HepG2 (cell line): ENCODE measurements at regions not wholly inside any gene's neighbourhood (a gene's known extent, or its start where the extent isn't known, plus 50 kb on each side); places are given as distances from the start of the nearest gene placed in this dataset.

Experiments used
- ATAC-seq: fragments of 200-7000 bp; cut with Tn5 transposase; 3 replicates; pipeline ENCODE4 v1.9.1; 2020; ENCODE audit warnings: mild to moderate bottlenecking, moderate library complexity
- BruUV-seq: library from RNA; stranded (reverse); fragments of 400-500 nt; replicated peaks from 2 replicates; lab custom pipeline; 2021; lab: Mats Ljungman, UMichigan
- CTCF ChIA-PET: fragments of 300-600 bp; formaldehyde crosslinking; extraction: SDS; loops from one replicate; lab custom pipeline; 2021; ENCODE audit warnings: low total read pairs, inconsistent platforms, low intra/inter-chr PET ratio; lab: Yijun Ruan, JAX
- POLR2A ChIA-PET: fragments of 350-600 bp; sonication (Branson Sonifier 250); formaldehyde crosslinking; loops from one replicate; lab custom pipeline; 2020; ENCODE audit warnings: antibody characterized with exemption, inconsistent platforms; lab: Yijun Ruan, JAX
- DNase-seq: peaks from one replicate; pipeline ENCODE4 v3.0.0-alpha.2; 2015; ENCODE audit warnings: low spot score
- FAIRE-seq: peaks from 3 replicates; lab custom pipeline; 2011; peaks lifted over from hg19 to GRCh38; lab: Jason Lieb, UNC
- H2AFZ ChIP-seq: one replicate; pipeline ENCODE4 v1.6.1; 2011; ENCODE audit warnings: low read length, inconsistent platforms
- H3K27ac ChIP-seq: fragments of 300-600 bp; 3 replicates; pipeline ENCODE4 v1.8.0; 2011; ENCODE audit warnings: mixed run types, mild to moderate bottlenecking, mixed read lengths, low read length, inconsistent platforms; ENCODE audit not compliant: insufficient read depth; ENCODE audit errors: extremely low read length
- H3K27me3 ChIP-seq, 2 experiments: fragments of 200-600 bp in 1 of 2; 2 replicates in 1 of 2; 3 replicates in 1 of 2; pipeline versions ENCODE4 v1.6.0 to v1.8.0; 2011; ENCODE audit warnings: low read length in 2 of 2, mild to moderate bottlenecking in 2 of 2, moderate library complexity in 2 of 2, inconsistent platforms in 1 of 2; ENCODE audit not compliant: insufficient read depth in 2 of 2, control insufficient read depth in 1 of 2
- H3K36me3 ChIP-seq, 2 experiments: fragments of 200-600 bp in 1 of 2; replicated peaks in 1 of 2; 2 replicates in 1 of 2; 3 replicates in 1 of 2; pipeline versions ENCODE4 v1.5.1 to v1.8.0; 2011; ENCODE audit warnings: low read length in 2 of 2, inconsistent platforms in 1 of 2; ENCODE audit not compliant: insufficient read depth in 2 of 2, control insufficient read depth in 1 of 2
- H3K4me1 ChIP-seq: 2 replicates; pipeline ENCODE4 v1.5.1; 2012; ENCODE audit warnings: low read length, inconsistent platforms; ENCODE audit not compliant: insufficient read depth
- H3K4me2 ChIP-seq: 2 replicates; pipeline ENCODE4 v1.6.0; 2011; ENCODE audit warnings: low read depth, low read length, inconsistent platforms
- H3K4me3 ChIP-seq, 3 experiments: fragments of 200-600 bp in 1 of 3; sonication (generic), shearing (Covaris generic) in 1 of 3; replicated peaks in 1 of 3; 2 replicates each; pipeline ENCODE4 v1.5.1; 2011 to 2016; ENCODE audit warnings: low read length in 3 of 3, inconsistent platforms in 2 of 3, low read depth in 2 of 3, mild to moderate bottlenecking in 2 of 3, control low read depth in 1 of 3, mixed read lengths in 1 of 3; ENCODE audit not compliant: insufficient read depth in 1 of 3
- H3K79me2 ChIP-seq: one replicate; pipeline ENCODE4 v1.6.1; 2011; ENCODE audit warnings: low read length, inconsistent platforms; ENCODE audit not compliant: insufficient read depth
- H3K9ac ChIP-seq: 2 replicates; pipeline ENCODE4 v1.6.0; 2011; ENCODE audit warnings: mild to moderate bottlenecking, low read depth, low read length, inconsistent platforms; ENCODE audit not compliant: insufficient read depth
- H3K9me3 ChIP-seq: 2 replicates; pipeline ENCODE4 v1.5.1; 2012; ENCODE audit warnings: mild to moderate bottlenecking, low read length
- H4K20me1 ChIP-seq: 2 replicates; pipeline ENCODE4 v1.6.0; 2011; ENCODE audit warnings: inconsistent platforms, mild to moderate bottlenecking, low read length, moderate library complexity; ENCODE audit not compliant: insufficient read depth
- CHCHD3 ChIP-seq: sonication (generic); formaldehyde crosslinking; IDR thresholded peaks from 2 replicates; pipeline ENCODE4 v1.8.0; 2022; ENCODE audit warnings: mild to moderate bottlenecking, missing genetic modification reagents, moderate library complexity
- ELF1 ChIP-seq: sonication (generic); formaldehyde crosslinking; IDR thresholded peaks from 2 replicates; pipeline ENCODE4 v1.4.0; 2020; ENCODE audit warnings: missing genetic modification reagents
- HMG20A ChIP-seq: IDR thresholded peaks from 2 replicates; pipeline ENCODE4 v1.6.1; 2016; ENCODE audit warnings: borderline replicate concordance
- KMT2B ChIP-seq: IDR thresholded peaks from 2 replicates; pipeline ENCODE4 v1.6.1; 2016; ENCODE audit warnings: missing genetic modification reagents, missing compliant biosample characterization
- MED1 ChIP-seq: sonication (generic); formaldehyde crosslinking; IDR thresholded peaks from 2 replicates; pipeline ENCODE4 v1.4.0; 2020; ENCODE audit warnings: missing genetic modification reagents
- MEIS1 ChIP-seq: sonication (generic); formaldehyde crosslinking; IDR thresholded peaks from 2 replicates; pipeline ENCODE4 v1.9.0; 2021; ENCODE audit warnings: mild to moderate bottlenecking, missing genetic modification reagents, moderate library complexity, borderline replicate concordance
- NBN ChIP-seq: fragments of 450-650 bp; conservative IDR thresholded peaks from 2 replicates; pipeline ENCODE4 v1.6.1; 2017
- NFE2L2 ChIP-seq: fragments of 150-350 bp; IDR thresholded peaks from 2 replicates; pipeline ENCODE4 v1.6.1; 2014; ENCODE audit warnings: low read length
- PHF20 ChIP-seq: sonication (generic); formaldehyde crosslinking; IDR thresholded peaks from 2 replicates; pipeline ENCODE4 v1.5.0; 2020; ENCODE audit warnings: mild to moderate bottlenecking, missing genetic modification reagents
- RNF2 ChIP-seq: fragments of 450-650 bp; conservative IDR thresholded peaks from 2 replicates; pipeline ENCODE4 v1.6.1; 2016; ENCODE audit warnings: low read depth
- ZFP36 ChIP-seq: fragments of 150-350 bp; IDR thresholded peaks from 2 replicates; pipeline ENCODE4 v1.6.1; 2018; ENCODE audit warnings: borderline replicate concordance, low read length, low read depth; ENCODE audit not compliant: partially characterized antibody
- ZFP41 ChIP-seq: sonication (generic); formaldehyde crosslinking; IDR thresholded peaks from 2 replicates; pipeline ENCODE4 v1.4.0; 2020; ENCODE audit warnings: mild to moderate bottlenecking, missing genetic modification reagents, borderline replicate concordance
- ZFP82 ChIP-seq: sonication (generic); formaldehyde crosslinking; IDR thresholded peaks from 2 replicates; pipeline ENCODE4 v1.5.1; 2020; ENCODE audit warnings: mild to moderate bottlenecking, missing genetic modification reagents, borderline replicate concordance
- ZNF205 ChIP-seq: IDR thresholded peaks from 2 replicates; pipeline ENCODE4 v1.6.1; 2018; ENCODE audit warnings: missing biosample characterization, missing genetic modification reagents
- ZNF605 ChIP-seq: sonication (generic); formaldehyde crosslinking; IDR thresholded peaks from 2 replicates; pipeline ENCODE4 v1.8.0; 2022; ENCODE audit warnings: mild to moderate bottlenecking, missing genetic modification reagents
- ZNF776 ChIP-seq: sonication (generic); formaldehyde crosslinking; IDR thresholded peaks from 2 replicates; pipeline ENCODE4 v1.4.0; 2020; ENCODE audit warnings: mild to moderate bottlenecking, missing genetic modification reagents
- ZSCAN20 ChIP-seq: sonication (generic); formaldehyde crosslinking; IDR thresholded peaks from 2 replicates; pipeline ENCODE4 v1.4.0; 2020; ENCODE audit warnings: missing genetic modification reagents, mild to moderate bottlenecking, borderline replicate concordance
- whole genome bisulfite sequencing: methylation state at CpG from one replicate; pipeline ENCODE4 v1.1.6; 2017; ENCODE audit warnings: low lambda C conversion rate; 5-methylcytosine and 5-hydroxymethylcytosine counted together
- in situ Hi-C: cut with HindIII; loops from 2 replicates; pipeline ENCODE4 v1.10.0; 2017; ENCODE audit warnings: low pct_unique_long_range_greater_than_20kb; ENCODE audit not compliant: extremely low pct_ligation_motif_present
- intact Hi-C: fragments of 100-400 bp; cut with micrococcal nuclease; formaldehyde crosslinking; loops from one replicate; pipeline ENCODE4 v1.10.0; 2022; ENCODE audit not compliant: unreplicated experiment
- TF ChIP-seq, protein P1 (sequence below): IDR thresholded peaks from 2 replicates; pipeline ENCODE4 v1.6.1; 2012; ENCODE audit warnings: inconsistent platforms
- TF ChIP-seq, protein P2 (sequence below): sonication (generic); formaldehyde crosslinking; IDR thresholded peaks from 2 replicates; pipeline ENCODE4 v1.8.1; 2023; ENCODE audit warnings: mild to moderate bottlenecking, moderate library complexity, missing genetic modification reagents
- TF ChIP-seq, protein P3 (sequence below): sonication (generic); formaldehyde crosslinking; IDR thresholded peaks from 2 replicates; pipeline ENCODE4 v1.4.0; 2020; ENCODE audit warnings: missing genetic modification reagents

DNA sequence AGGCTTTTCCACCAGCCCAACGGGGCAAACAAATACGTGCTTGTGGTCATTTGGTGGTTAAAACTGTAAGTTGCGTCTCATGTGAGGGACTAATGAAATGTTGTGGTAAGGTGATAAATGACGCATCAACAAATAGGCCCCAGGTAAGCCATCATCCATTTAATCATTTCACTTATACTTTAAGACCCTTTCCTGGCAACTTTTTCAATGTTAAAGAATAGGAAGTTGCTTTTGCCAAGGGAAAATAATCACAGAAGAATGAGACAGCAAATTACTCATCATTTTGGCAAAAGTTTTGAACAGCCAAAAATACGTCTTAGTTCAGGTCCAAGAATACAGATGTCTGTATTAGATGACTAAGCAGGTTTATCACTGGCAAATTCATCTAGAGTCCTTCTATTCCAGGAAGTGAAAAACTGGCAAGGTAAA lies 660.4 kb downstream of the SLITRK1 start:
- TF ChIP-seq CHCHD3 (no peak), KMT2B (no peak), ZSCAN20 (CRISPR knock-in tag) (no peak), PHF20 (CRISPR knock-in tag) (no peak), ZFP41 (CRISPR knock-in tag) (no peak), MED1 (no peak), ZFP82 (no peak), HMG20A (CRISPR knock-in tag) (no peak), RNF2 (no peak), ZNF776 (CRISPR knock-in tag) (no peak)
- DNase-seq (no peak), FAIRE-seq (no peak), ATAC-seq (no peak)
- Histone ChIP-seq H3K4me3 (no peak overlapping the region), H3K36me3 (no peaks in the 10 kb centered on the region), H4K20me1 (no peaks in the 10 kb centered on the region), H2AFZ (no peak overlapping the region), H3K79me2 (no peaks in the 10 kb centered on the region), H3K27ac (no peak overlapping the region), H3K4me1 (no peaks in the 10 kb centered on the region), H3K27me3 (no peaks in the 10 kb centered on the region), H3K9ac (no peak overlapping the region), H3K9me3 (peaks cover 48% of the 10 kb centered on the region), H3K4me2 (no peak overlapping the region)
- ChIA-PET CTCF (no interaction called here), POLR2A (no interaction called here)
- in situ Hi-C loops = no loop called here
- 13% methylated on average over 5 of the region's 5 CpGs for WGBS
- BruUV-seq = no TSS peak
- intact Hi-C loops = no loop called here

DNA sequence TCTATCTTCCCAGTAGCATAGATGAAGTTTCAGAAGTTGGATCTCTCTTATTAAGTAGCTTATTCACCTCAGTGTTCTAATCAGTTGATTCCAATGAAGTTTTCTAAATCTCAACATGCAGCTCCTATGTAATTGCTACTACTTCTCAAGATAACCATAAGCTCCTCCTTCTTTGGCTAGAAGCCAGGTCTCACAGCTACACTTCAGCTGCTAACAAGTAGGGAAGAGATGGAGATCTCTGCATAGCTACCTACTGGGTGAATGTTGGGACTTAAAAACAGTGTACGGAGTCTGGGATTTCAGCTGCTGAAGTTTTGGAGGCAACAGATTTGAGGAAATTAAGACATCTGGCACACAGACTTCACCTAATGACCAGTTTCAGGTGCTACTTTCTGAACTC lies 661.0 kb downstream of the SLITRK1 start:
- H3K4me3 ChIP-seq = no peak overlapping the region
- H3K27ac ChIP-seq = no peak overlapping the region
- H3K4me2 ChIP-seq = no peak overlapping the region
- H3K9me3 ChIP-seq = peaks cover 51% of the 10 kb centered on the region
- in situ Hi-C loops = no loop called here
- TF ChIP-seq, protein P1, sequence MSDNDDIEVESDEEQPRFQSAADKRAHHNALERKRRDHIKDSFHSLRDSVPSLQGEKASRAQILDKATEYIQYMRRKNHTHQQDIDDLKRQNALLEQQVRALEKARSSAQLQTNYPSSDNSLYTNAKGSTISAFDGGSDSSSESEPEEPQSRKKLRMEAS = no peak
- TF ChIP-seq, protein P2, sequence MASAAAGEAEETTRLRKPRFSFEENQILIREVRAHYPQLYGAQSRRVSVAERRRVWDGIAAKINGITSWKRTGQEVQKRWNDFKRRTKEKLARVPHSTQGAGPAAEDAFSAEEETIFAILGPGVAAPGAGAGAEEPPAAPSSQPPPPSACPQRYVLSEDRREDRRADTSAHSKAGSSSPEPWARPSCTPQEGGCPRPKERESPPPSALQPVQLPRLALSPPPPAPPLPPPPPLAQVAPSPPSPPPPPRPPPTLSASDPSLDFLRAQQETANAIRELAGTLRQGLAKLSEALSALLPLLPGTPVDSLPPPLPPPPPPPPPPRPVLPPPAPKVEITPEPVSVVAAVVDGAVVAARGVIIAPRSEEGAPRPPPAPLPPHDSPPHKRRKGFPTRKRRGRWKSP (CRISPR knock-in tag) = no peak
- no peak for TF ChIP-seq MEIS1 (CRISPR knock-in tag)
- TF ChIP-seq, protein P3, sequence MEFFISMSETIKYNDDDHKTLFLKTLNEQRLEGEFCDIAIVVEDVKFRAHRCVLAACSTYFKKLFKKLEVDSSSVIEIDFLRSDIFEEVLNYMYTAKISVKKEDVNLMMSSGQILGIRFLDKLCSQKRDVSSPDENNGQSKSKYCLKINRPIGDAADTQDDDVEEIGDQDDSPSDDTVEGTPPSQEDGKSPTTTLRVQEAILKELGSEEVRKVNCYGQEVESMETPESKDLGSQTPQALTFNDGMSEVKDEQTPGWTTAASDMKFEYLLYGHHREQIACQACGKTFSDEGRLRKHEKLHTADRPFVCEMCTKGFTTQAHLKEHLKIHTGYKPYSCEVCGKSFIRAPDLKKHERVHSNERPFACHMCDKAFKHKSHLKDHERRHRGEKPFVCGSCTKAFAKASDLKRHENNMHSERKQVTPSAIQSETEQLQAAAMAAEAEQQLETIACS (CRISPR knock-in tag) = no peak
- no peak for TF ChIP-seq NBN
- no peak for TF ChIP-seq ELF1
- TF ChIP-seq NFE2L2 = no peak
- TF ChIP-seq ZNF205 (CRISPR knock-in tag) = no peak
- no peak for TF ChIP-seq ZFP36
- TF ChIP-seq ZNF605 (CRISPR knock-in tag) = no peak
- TF ChIP-seq, all 625 proteins: peak for 0
- ATAC-seq = no peak
- Histone ChIP-seq H3K79me2 (no peaks in the 10 kb centered on the region), H4K20me1 (no peaks in the 10 kb centered on the region), H3K9ac (no peak overlapping the region), H3K27me3 (no peaks in the 10 kb centered on the region), H3K4me1 (no peaks in the 10 kb centered on the region), H3K36me3 (no peaks in the 10 kb centered on the region), H2AFZ (no peak overlapping the region)
- no peak for FAIRE-seq
- BruUV-seq = no TSS peak
- ChIA-PET POLR2A (no interaction called here), CTCF (no interaction called here)
- WGBS = 50% methylated on average over 1 of the region's 1 CpG
- intact Hi-C loops = no loop called here
- DNase-seq = no peak
